Activated CD8-positive, alpha-beta memory T cell treated with anti-CD3 and anti-CD28 coated beads, Interleukin-2, amount 50 U/mL, for 4 hours (primary cell): ENCODE measurements at regions not wholly inside any gene's neighbourhood (a gene's known extent, or its start where the extent isn't known, plus 50 kb on each side); places are given as distances from the start of the nearest gene placed in this dataset.
A peak's percentile ranks its signal among the peaks of the same experiment; 100 is the strongest.

ENCODE experiments used
- DNase-seq: peaks from one replicate; pipeline ENCODE4 v3.0.0-alpha.2; 2020

GRCh38 chr15:79373113-79373512, 59.0 kb upstream of the MINAR1 start:
- DNase-seq = no peak

- DNase-seq = no peak
Measured at GRCh38 chr15:79373728-79374127, 58.4 kb upstream of the MINAR1 start.

GRCh38 chr15:79376383-79376782, 55.8 kb upstream of the MINAR1 start:
- no peak for DNase-seq

GRCh38 chr15:79378394-79379109, 53.6 kb upstream of the MINAR1 start:
- DNase-seq = no peak

- peak; percentile 78 for DNase-seq
Measured at GRCh38 chr15:79380755-79381497, 51.2 kb upstream of the MINAR1 start.

GRCh38 chr15:79381593-79381992, 50.5 kb upstream of the MINAR1 start:
- no peak for DNase-seq
